ENCODE measurements at regions not wholly inside any gene's neighbourhood (a gene's known extent, or its start where the extent isn't known, plus 50 kb on each side); places are given as distances from the start of the nearest gene placed in this dataset.

DNA sequence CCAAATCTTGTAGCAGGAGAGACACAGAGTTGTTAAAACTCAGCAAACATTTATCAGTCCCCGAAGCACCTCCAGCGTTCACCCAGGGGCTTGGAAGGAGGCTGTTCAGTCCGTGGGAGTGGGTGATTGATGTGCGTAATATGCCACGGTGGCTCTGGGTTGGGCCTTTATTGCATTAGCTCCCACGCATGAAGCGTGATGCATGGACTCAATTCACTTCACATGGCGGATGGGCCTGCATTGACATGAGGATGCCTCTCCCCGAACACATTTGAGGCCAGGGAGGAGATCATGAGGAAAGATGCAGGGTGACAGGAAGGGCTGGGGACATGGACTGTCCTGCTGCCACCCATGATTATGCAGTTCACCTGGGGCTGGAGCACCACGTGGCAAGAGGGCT, 126.5 kb downstream of the FAM43A start:
- H3K27me3 ChIP-seq: no peaks in the 10 kb centered on the region
- no peak overlapping the region for H3K4me3 ChIP-seq
- intact Hi-C loops (cut with DNase I; ENCODE audit: low total_unique reads): no loop called here
- no peak overlapping the region for H3K27ac ChIP-seq
- WGBS, 2 donors (ENCODE audit: low coverage in 1 of 2): 83 to 92% methylated on average over 4 to 10 of the region's 10 CpGs
- H3K4me1 ChIP-seq: no peaks in the 10 kb centered on the region
- no peak for DNase-seq
- H3K36me3 ChIP-seq: no peaks in the 10 kb centered on the region
- in situ Hi-C loops (cut with MboI; ENCODE audit: low pct_ligation_motif_present in 1 of 4, low pct_unique_long_range_greater_than_20kb in 1 of 4, low sequenced_read_pairs in 3 of 4): no loop called here
- TF ChIP-seq EP300 (IDR thresholded peaks at IDR 0.05; ENCODE audit: low read depth) (no peak), POLR2AphosphoS5 (IDR thresholded peaks at IDR 0.05) (no peak), POLR2A (IDR thresholded peaks at IDR 0.05) (no peak)
- TF ChIP-seq, protein P1, sequence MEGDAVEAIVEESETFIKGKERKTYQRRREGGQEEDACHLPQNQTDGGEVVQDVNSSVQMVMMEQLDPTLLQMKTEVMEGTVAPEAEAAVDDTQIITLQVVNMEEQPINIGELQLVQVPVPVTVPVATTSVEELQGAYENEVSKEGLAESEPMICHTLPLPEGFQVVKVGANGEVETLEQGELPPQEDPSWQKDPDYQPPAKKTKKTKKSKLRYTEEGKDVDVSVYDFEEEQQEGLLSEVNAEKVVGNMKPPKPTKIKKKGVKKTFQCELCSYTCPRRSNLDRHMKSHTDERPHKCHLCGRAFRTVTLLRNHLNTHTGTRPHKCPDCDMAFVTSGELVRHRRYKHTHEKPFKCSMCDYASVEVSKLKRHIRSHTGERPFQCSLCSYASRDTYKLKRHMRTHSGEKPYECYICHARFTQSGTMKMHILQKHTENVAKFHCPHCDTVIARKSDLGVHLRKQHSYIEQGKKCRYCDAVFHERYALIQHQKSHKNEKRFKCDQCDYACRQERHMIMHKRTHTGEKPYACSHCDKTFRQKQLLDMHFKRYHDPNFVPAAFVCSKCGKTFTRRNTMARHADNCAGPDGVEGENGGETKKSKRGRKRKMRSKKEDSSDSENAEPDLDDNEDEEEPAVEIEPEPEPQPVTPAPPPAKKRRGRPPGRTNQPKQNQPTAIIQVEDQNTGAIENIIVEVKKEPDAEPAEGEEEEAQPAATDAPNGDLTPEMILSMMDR (IDR thresholded peaks at IDR 0.05): no peak
- H3K9me3 ChIP-seq: no peaks in the 10 kb centered on the region

DNA sequence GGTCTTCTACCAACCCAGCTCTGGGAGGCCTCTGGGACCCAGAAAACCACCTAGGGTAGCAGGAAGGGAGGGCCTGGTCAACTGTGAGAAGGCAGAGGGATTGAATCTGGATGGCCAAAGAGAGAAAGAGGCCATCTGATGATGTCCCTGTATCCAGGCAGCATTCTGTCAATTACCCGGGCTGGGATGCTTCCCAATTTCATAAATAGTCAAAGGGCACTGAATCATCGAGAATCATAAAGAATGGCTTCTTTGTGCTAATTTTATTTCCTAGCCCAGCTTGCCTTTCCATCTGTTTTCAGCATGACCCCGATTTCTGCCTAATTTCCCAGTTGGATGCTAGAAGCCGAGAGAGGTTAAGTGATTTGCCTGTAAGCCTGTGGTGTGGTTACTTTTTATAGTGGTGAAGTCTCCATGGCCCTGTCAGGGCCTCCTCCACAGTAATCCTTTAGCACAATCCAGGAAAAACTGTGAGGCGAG, 129.2 kb downstream of the FAM43A start:
- no peak overlapping the region for H3K4me3 ChIP-seq
- H3K27me3 ChIP-seq: no peaks in the 10 kb centered on the region
- intact Hi-C loops (cut with DNase I; ENCODE audit: low total_unique reads): no loop called here
- 69 to 70% methylated on average over 4 to 5 of the region's 5 CpGs for WGBS, 2 donors (ENCODE audit: low coverage in 1 of 2)
- in situ Hi-C loops (cut with MboI; ENCODE audit: low pct_ligation_motif_present in 1 of 4, low pct_unique_long_range_greater_than_20kb in 1 of 4, low sequenced_read_pairs in 3 of 4): no loop called here
- no peak for DNase-seq
- no peaks in the 10 kb centered on the region for H3K4me1 ChIP-seq
- H3K36me3 ChIP-seq: no peaks in the 10 kb centered on the region
- H3K9me3 ChIP-seq: no peaks in the 10 kb centered on the region
- TF ChIP-seq EP300 (IDR thresholded peaks at IDR 0.05; ENCODE audit: low read depth): no peak
- TF ChIP-seq, protein P1 (IDR thresholded peaks at IDR 0.05): no peak
- H3K27ac ChIP-seq: no peak overlapping the region

- in situ Hi-C loops (cut with MboI; ENCODE audit: low pct_ligation_motif_present in 1 of 4, low pct_unique_long_range_greater_than_20kb in 1 of 4, low sequenced_read_pairs in 3 of 4): no loop called here
- Histone ChIP-seq H3K9me3 (no peaks in the 10 kb centered on the region), H3K27me3 (no peaks in the 10 kb centered on the region), H3K4me1 (no peaks in the 10 kb centered on the region), H3K4me3 (no peak overlapping the region), H3K27ac (no peak overlapping the region), H3K36me3 (no peaks in the 10 kb centered on the region)
- 45 to 56% methylated on average over 7 to 12 of the region's 12 CpGs for WGBS, 2 donors (ENCODE audit: low coverage in 1 of 2)
- intact Hi-C loops (cut with DNase I; ENCODE audit: low total_unique reads): no loop called here
- DNase-seq: no peak
- TF ChIP-seq EP300 (IDR thresholded peaks at IDR 0.05; ENCODE audit: low read depth) (no peak), POLR2A (IDR thresholded peaks at IDR 0.05) (no peak), POLR2AphosphoS5 (IDR thresholded peaks at IDR 0.05) (no peak)
- TF ChIP-seq, protein P1 (IDR thresholded peaks at IDR 0.05): no peak
These were observed 131.3 kb downstream of the FAM43A start for GRCh38 chr3:194816748-194817591.

DNA sequence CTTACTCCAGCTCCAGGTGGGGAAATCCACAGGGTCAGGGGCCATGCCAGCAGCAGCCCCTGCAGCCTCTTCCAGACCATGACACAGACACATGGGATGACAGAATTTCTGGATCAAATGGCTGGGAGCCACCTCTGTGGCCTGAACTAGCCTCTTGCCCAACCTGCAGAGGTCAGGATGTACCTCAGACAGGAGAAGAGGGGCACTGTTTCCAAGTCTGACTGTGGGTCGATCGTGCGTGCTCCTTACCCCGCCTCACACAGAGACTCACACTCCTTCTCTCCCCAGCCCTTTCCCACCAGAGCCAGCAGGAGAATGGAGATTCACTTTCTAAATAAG, 131.9 kb downstream of the FAM43A start:
- Histone ChIP-seq H3K27me3 (no peaks in the 10 kb centered on the region), H3K27ac (no peak overlapping the region), H3K4me1 (no peaks in the 10 kb centered on the region), H3K9me3 (no peaks in the 10 kb centered on the region), H3K36me3 (no peaks in the 10 kb centered on the region), H3K4me3 (no peak overlapping the region)
- 62% methylated on average over 4 of the region's 4 CpGs; no CpG with 5 or more reads in 1 of the 2 donors for WGBS, 2 donors (ENCODE audit: low coverage in 1 of 2)
- no peak for DNase-seq
- TF ChIP-seq, protein P1 (IDR thresholded peaks at IDR 0.05): no peak
- TF ChIP-seq EP300 (IDR thresholded peaks at IDR 0.05; ENCODE audit: low read depth) (no peak), POLR2AphosphoS5 (IDR thresholded peaks at IDR 0.05) (no peak), POLR2A (IDR thresholded peaks at IDR 0.05) (no peak)
- intact Hi-C loops (cut with DNase I; ENCODE audit: low total_unique reads): no loop called here
- in situ Hi-C loops (cut with MboI; ENCODE audit: low pct_ligation_motif_present in 1 of 4, low pct_unique_long_range_greater_than_20kb in 1 of 4, low sequenced_read_pairs in 3 of 4): no loop called here

All from transverse colon (tissue), 4 donors.